OCI-LY3 (cell line): ENCODE measurements at regions not wholly inside any gene's neighbourhood (a gene's known extent, or its start where the extent isn't known, plus 50 kb on each side); places are given as distances from the start of the nearest gene placed in this dataset.

Source experiments
- H2AFZ ChIP-seq: fragments of 200-600, 300-600 bp; shearing (Covaris generic); 2 replicates; pipeline ENCODE4 v1.6.0; 2014; ENCODE audit warnings: antibody characterized with exemption, low read depth, low read length
- H3K27ac ChIP-seq: fragments of 200-600, 300-600 bp; sonication (generic); 2 replicates; pipeline ENCODE4 v1.5.1; 2014; ENCODE audit warnings: mild to moderate bottlenecking, low read length, moderate library complexity, mixed read lengths
- H3K27me3 ChIP-seq: fragments of 200-600, 300-600 bp; sonication (generic); 2 replicates; pipeline ENCODE4 v1.6.1; 2014; ENCODE audit warnings: low read depth, low read length, mixed read lengths
- H3K36me3 ChIP-seq: fragments of 200-600, 300-600 bp; sonication (generic); replicated peaks from 2 replicates; pipeline ENCODE3; 2014; ENCODE audit warnings: low read depth, low read length, mixed read lengths
- H3K4me1 ChIP-seq: fragments of 300-600, 200-600 bp; sonication (generic); 2 replicates; pipeline ENCODE4 v1.6.1; 2014; ENCODE audit warnings: low read length, mixed read lengths
- H3K4me2 ChIP-seq: fragments of 200-600, 300-600 bp; sonication (generic); 2 replicates; pipeline ENCODE4 v1.6.1; 2014; ENCODE audit warnings: low read length, mixed read lengths
- H3K4me3 ChIP-seq: fragments of 300-600, 200-600 bp; sonication (generic); 2 replicates; pipeline ENCODE4 v1.5.1; 2014; ENCODE audit warnings: antibody characterized with exemption, mild to moderate bottlenecking, low read length, moderate library complexity
- H3K79me2 ChIP-seq: fragments of 300-600, 200-600 bp; shearing (Covaris generic); 2 replicates; pipeline ENCODE4 v1.6.1; 2014; ENCODE audit warnings: mild to moderate bottlenecking, low read length, mixed read lengths
- H3K9ac ChIP-seq: fragments of 300-600, 200-600 bp; shearing (Covaris generic); 2 replicates; pipeline ENCODE4 v1.6.0; 2014; ENCODE audit warnings: mild to moderate bottlenecking, low read length, moderate library complexity
- H3K9me3 ChIP-seq: fragments of 200-600, 300-600 bp; shearing (Covaris generic); 2 replicates; pipeline ENCODE4 v1.6.1; 2014; ENCODE audit warnings: low read length, mixed read lengths; ENCODE audit not compliant: insufficient read depth
- H4K20me1 ChIP-seq: fragments of 200-600, 300-600 bp; sonication (generic); 2 replicates; pipeline ENCODE4 v1.6.1; 2016; ENCODE audit warnings: low read length, mixed read lengths; ENCODE audit not compliant: insufficient read depth
- CTCF ChIP-seq: fragments of 200-600, 300-600 bp; sonication (generic); IDR thresholded peaks from 2 replicates; pipeline ENCODE4 v1.5.1; 2014; ENCODE audit warnings: antibody characterized with exemption, low read length, low read depth
- EZH2phosphoT487 ChIP-seq: fragments of 200-600 bp; shearing (Covaris generic); IDR thresholded peaks from 2 replicates; pipeline ENCODE4 v1.6.1; 2018; ENCODE audit warnings: antibody characterized with exemption, mixed run types, low read depth

DNA sequence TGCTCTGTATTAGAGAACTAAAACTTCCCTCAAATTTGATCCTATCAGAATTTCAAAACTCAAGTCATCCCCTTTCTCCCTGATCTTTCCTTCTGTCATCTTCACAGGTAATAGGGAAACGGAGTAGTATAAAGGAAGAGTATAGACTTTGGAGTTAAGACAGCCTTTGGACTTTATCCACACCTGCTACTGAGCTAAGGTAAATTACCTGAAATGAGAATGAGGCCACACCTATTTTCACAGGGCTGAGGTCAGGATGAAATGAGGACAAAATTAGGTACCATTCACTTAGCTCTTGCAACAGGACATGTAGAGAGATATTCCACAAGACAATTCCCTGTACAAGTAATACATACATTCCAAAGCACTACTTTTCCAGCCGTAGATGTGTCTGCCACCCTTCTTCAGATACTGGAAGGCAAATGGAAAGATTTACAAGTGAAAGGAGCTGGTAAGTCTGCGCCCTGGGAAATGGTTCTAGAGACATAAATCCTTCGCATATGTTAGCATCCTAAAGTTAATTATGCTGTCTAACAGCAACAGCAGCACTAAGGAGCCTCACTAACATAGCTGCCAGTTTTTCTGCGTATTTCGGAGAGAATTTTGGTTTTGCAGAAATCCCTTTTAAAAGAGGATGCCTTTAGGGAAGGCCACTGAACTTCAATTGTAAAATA is 461.8 kb downstream of the SHQ1 start:
- peaks cover 98% of the 10 kb centered on the region for H4K20me1 ChIP-seq
- H3K4me3 ChIP-seq: no peak overlapping the region
- TF ChIP-seq EZH2phosphoT487: no peak
- TF ChIP-seq CTCF: no peak
- H3K27ac ChIP-seq: no peak overlapping the region
- H3K4me1 ChIP-seq: no peaks in the 10 kb centered on the region
- peaks cover 83% of the 10 kb centered on the region for H3K79me2 ChIP-seq
- no peak overlapping the region for H3K9ac ChIP-seq
- no peaks in the 10 kb centered on the region for H3K36me3 ChIP-seq
- no peaks in the 10 kb centered on the region for H3K9me3 ChIP-seq
- no peak overlapping the region for H3K4me2 ChIP-seq
- H3K27me3 ChIP-seq: no peaks in the 10 kb centered on the region
- no peak overlapping the region for H2AFZ ChIP-seq

GRCh38 chr3:72385167-72385566 is 463.1 kb downstream of the SHQ1 start:
- Histone ChIP-seq H3K9me3 (no peaks in the 10 kb centered on the region), H3K27ac (no peak overlapping the region), H3K36me3 (no peaks in the 10 kb centered on the region), H3K4me2 (no peak overlapping the region), H3K4me3 (no peak overlapping the region), H3K79me2 (peaks cover 79% of the 10 kb centered on the region), H2AFZ (no peak overlapping the region), H4K20me1 (peaks cover 98% of the 10 kb centered on the region), H3K27me3 (no peaks in the 10 kb centered on the region), H3K9ac (no peak overlapping the region), H3K4me1 (no peaks in the 10 kb centered on the region)
- TF ChIP-seq CTCF (no peak), EZH2phosphoT487 (no peak)

DNA sequence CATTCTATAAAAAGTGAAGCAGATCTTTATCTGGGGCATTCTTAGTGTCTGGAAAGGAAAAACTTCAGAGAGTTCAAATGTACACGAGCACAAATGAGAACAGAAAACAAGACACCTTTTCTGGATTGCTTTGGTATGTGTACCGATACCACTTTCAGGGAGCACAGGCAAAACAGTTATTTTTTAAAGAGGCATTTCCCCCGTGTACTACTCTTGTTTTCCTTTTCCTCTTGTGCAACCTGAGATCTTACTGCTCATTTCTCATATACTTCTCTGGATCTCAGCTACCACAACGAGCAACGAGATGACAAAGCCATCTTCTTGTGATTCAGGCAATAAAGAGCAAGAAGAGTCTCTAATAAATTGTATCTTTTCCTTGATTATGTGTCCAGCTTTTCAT is 463.6 kb downstream of the SHQ1 start:
- H3K4me3 ChIP-seq: no peak overlapping the region
- TF ChIP-seq CTCF: no peak
- TF ChIP-seq EZH2phosphoT487: no peak
- H3K79me2 ChIP-seq: peaks cover 74% of the 10 kb centered on the region
- no peak overlapping the region for H3K9ac ChIP-seq
- no peak overlapping the region for H3K4me2 ChIP-seq
- H3K27me3 ChIP-seq: no peaks in the 10 kb centered on the region
- no peaks in the 10 kb centered on the region for H3K4me1 ChIP-seq
- H3K36me3 ChIP-seq: no peaks in the 10 kb centered on the region
- H4K20me1 ChIP-seq: peaks cover 98% of the 10 kb centered on the region
- H2AFZ ChIP-seq: no peak overlapping the region
- no peaks in the 10 kb centered on the region for H3K9me3 ChIP-seq
- no peak overlapping the region for H3K27ac ChIP-seq

DNA sequence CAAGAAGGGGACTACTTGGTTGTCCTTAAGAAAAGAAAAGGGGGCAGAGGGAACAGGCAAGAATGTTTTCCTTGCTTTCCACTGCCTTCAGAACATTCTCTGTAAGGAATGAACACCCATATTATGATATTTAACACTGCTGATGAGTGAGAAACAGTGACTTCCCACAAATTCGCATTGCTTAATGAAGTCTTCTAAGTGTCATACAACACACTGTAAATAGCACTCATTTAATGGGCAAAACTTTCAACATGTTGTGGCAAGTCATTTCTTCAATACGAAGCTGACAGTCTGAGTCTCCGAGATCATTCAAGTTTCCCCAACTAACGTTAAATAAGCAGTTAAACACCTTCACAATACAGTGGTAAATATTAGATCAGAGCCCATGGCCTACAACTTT is 464.4 kb downstream of the SHQ1 start:
- H3K9me3 ChIP-seq: no peaks in the 10 kb centered on the region
- H3K9ac ChIP-seq: no peak overlapping the region
- no peaks in the 10 kb centered on the region for H3K27me3 ChIP-seq
- H3K79me2 ChIP-seq: peaks cover 70% of the 10 kb centered on the region
- peaks cover 96% of the 10 kb centered on the region for H4K20me1 ChIP-seq
- H3K36me3 ChIP-seq: peaks cover under 1% of the 10 kb centered on the region
- no peaks in the 10 kb centered on the region for H3K4me1 ChIP-seq
- no peak for TF ChIP-seq EZH2phosphoT487
- TF ChIP-seq CTCF: no peak
- no peak overlapping the region for H2AFZ ChIP-seq
- no peak overlapping the region for H3K27ac ChIP-seq
- H3K4me2 ChIP-seq: no peak overlapping the region
- H3K4me3 ChIP-seq: no peak overlapping the region
